OCI-LY7 (cell line): ENCODE measurements at regions not wholly inside any gene's neighbourhood (a gene's known extent, or its start where the extent isn't known, plus 50 kb on each side); places are given as distances from the start of the nearest gene placed in this dataset.

Experiments
- BruUV-seq: library from RNA; stranded (reverse); fragments of 400-500 nt; replicated peaks from 2 replicates; lab custom pipeline; 2021; lab: Mats Ljungman, UMichigan
- CTCF ChIA-PET: fragments of 300-600 bp; sonication (Branson Sonifier 250); formaldehyde crosslinking; loops from one replicate; lab custom pipeline; 2022; ENCODE audit warnings: antibody characterized with exemption; ENCODE audit not compliant: unreplicated experiment; lab: Charles Lee
- POLR2A ChIA-PET: fragments of 300-600 bp; sonication (Branson Sonifier 250); formaldehyde crosslinking; loops from one replicate; lab custom pipeline; 2022; ENCODE audit warnings: antibody characterized with exemption; lab: Charles Lee
- DNase-seq: peaks from one replicate; pipeline ENCODE4 v3.0.0-alpha.2; 2015; ENCODE audit warnings: low spot score
- H2AFZ ChIP-seq: fragments of 200-600 bp; sonication (generic), shearing (Covaris generic); 2 replicates; pipeline ENCODE4 v1.6.1; 2014; ENCODE audit warnings: mild to moderate bottlenecking, antibody characterized with exemption, low read length, moderate library complexity
- H3K27ac ChIP-seq: fragments of 200-600 bp; sonication (generic); 2 replicates; pipeline ENCODE4 v1.5.1; 2014; ENCODE audit warnings: mixed run types, low read depth, mild to moderate bottlenecking, moderate library complexity, low read length, inconsistent platforms; ENCODE audit not compliant: poor library complexity, severe bottlenecking
- H3K36me3 ChIP-seq: fragments of 200-600 bp; sonication (generic); 2 replicates; pipeline ENCODE4 v1.6.1; 2014; ENCODE audit warnings: mild to moderate bottlenecking, antibody characterized with exemption, low read length, moderate library complexity, mixed read lengths; ENCODE audit not compliant: insufficient read depth
- H3K4me1 ChIP-seq: fragments of 200-600 bp; sonication (generic); 2 replicates; pipeline ENCODE4 v1.5.1; 2014; ENCODE audit warnings: mild to moderate bottlenecking, low read length; ENCODE audit not compliant: insufficient read depth, poor library complexity, severe bottlenecking
- H3K4me2 ChIP-seq: fragments of 200-600 bp; sonication (generic); 2 replicates; pipeline ENCODE4 v1.6.1; 2014; ENCODE audit warnings: mild to moderate bottlenecking, low read length
- H3K4me3 ChIP-seq: fragments of 200-600 bp; sonication (generic); 2 replicates; pipeline ENCODE4 v1.5.1; 2014; ENCODE audit warnings: mild to moderate bottlenecking, low read depth, low read length; ENCODE audit not compliant: poor library complexity, severe bottlenecking
- H3K79me2 ChIP-seq: fragments of 200-600 bp; sonication (generic); 2 replicates; pipeline ENCODE4 v1.6.1; 2016; ENCODE audit warnings: low read depth, mild to moderate bottlenecking, low read length, moderate library complexity, mixed read lengths; ENCODE audit not compliant: insufficient read depth
- H3K9me2 ChIP-seq: fragments of 200-600 bp; sonication (generic); 2 replicates; pipeline ENCODE4 v1.6.1; 2016; ENCODE audit warnings: mild to moderate bottlenecking, low read length, mixed read lengths; ENCODE audit not compliant: insufficient read depth
- H3K9me3 ChIP-seq: fragments of 200-600 bp; sonication (generic); 2 replicates; pipeline ENCODE4 v1.6.1; 2014; ENCODE audit warnings: mild to moderate bottlenecking, mixed run types, low read length, mixed read lengths
- H4K20me1 ChIP-seq: fragments of 200-600 bp; sonication (generic); 2 replicates; pipeline ENCODE4 v1.6.1; 2014; ENCODE audit warnings: mild to moderate bottlenecking, antibody characterized with exemption, low read length, moderate library complexity, mixed read lengths; ENCODE audit not compliant: insufficient read depth
- CTCF ChIP-seq: fragments of 200-600 bp; sonication (generic); conservative IDR thresholded peaks from 2 replicates; pipeline ENCODE4 v1.5.1; 2014; ENCODE audit warnings: mild to moderate bottlenecking, antibody characterized with exemption, low read length, moderate library complexity, mixed read lengths
- EZH2phosphoT487 ChIP-seq: fragments of 200-600 bp; sonication (generic); IDR thresholded peaks from 2 replicates; pipeline ENCODE4 v1.6.1; 2018; ENCODE audit warnings: low read depth, borderline replicate concordance, mild to moderate bottlenecking, mixed run types, antibody characterized with exemption, low read length, moderate library complexity, mixed read lengths
- intact Hi-C: fragments of 100-400 bp; cut with micrococcal nuclease; formaldehyde crosslinking; loops from one replicate; pipeline ENCODE4 v1.10.0; 2022; ENCODE audit not compliant: unreplicated experiment

DNA sequence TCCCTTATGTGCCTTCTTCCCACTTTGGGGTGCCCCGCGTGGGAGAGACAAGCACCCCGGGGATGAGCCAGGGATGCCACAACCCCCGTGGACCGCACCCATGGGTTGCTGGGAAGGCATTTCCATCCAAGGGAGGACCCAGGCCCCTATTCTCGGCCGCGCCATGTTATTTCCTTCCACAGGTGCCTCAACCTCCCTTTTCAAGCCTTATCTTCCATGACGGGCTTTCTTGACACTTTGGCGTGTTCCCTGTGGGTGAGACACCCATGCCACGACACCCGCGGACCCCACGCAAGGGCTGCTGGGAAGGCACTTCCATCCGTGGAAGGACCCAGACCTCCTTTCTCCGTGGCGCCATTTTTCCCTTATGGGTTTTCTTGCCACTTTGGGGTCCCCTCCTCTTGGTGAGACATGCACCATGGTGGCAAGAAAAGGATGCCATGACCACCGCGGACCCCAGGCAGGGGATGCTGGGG lies 269.2 kb downstream of the ALG10 start:
- H3K4me1 ChIP-seq = no peaks in the 10 kb centered on the region
- H3K4me2 ChIP-seq = no peak overlapping the region
- intact Hi-C loops = no loop called here
- TF ChIP-seq CTCF (no peak), EZH2phosphoT487 (no peak)
- no peak overlapping the region for H3K27ac ChIP-seq
- no peaks in the 10 kb centered on the region for H3K79me2 ChIP-seq
- BruUV-seq = no TSS peak
- ChIA-PET POLR2A (no interaction called here), CTCF (no interaction called here)
- H3K36me3 ChIP-seq = no peaks in the 10 kb centered on the region
- no peaks in the 10 kb centered on the region for H3K9me3 ChIP-seq
- no peaks in the 10 kb centered on the region for H3K9me2 ChIP-seq
- H4K20me1 ChIP-seq = no peaks in the 10 kb centered on the region
- H2AFZ ChIP-seq = no peak overlapping the region
- DNase-seq = no peak
- H3K4me3 ChIP-seq = no peak overlapping the region

- ChIA-PET POLR2A (no interaction called here), CTCF (no interaction called here)
- Histone ChIP-seq H3K4me3 (no peak overlapping the region), H3K9me2 (no peaks in the 10 kb centered on the region), H3K4me2 (no peak overlapping the region), H3K36me3 (no peaks in the 10 kb centered on the region), H3K4me1 (no peaks in the 10 kb centered on the region), H4K20me1 (no peaks in the 10 kb centered on the region), H3K9me3 (no peaks in the 10 kb centered on the region), H2AFZ (no peak overlapping the region), H3K79me2 (no peaks in the 10 kb centered on the region), H3K27ac (no peak overlapping the region)
- TF ChIP-seq CTCF = no peak
- no peak for TF ChIP-seq EZH2phosphoT487
- intact Hi-C loops = no loop called here
- no peak for DNase-seq
- no TSS peak for BruUV-seq
Observed at GRCh38 chr12:34292736-34293625, 270.7 kb downstream of the ALG10 start.

- H2AFZ ChIP-seq = no peak overlapping the region
- H3K27ac ChIP-seq = no peak overlapping the region
- DNase-seq = no peak
- no peaks in the 10 kb centered on the region for H3K79me2 ChIP-seq
- no peak for TF ChIP-seq EZH2phosphoT487
- TF ChIP-seq CTCF = no peak
- no peaks in the 10 kb centered on the region for H3K9me2 ChIP-seq
- ChIA-PET POLR2A (no interaction called here), CTCF (no interaction called here)
- H3K4me1 ChIP-seq = no peaks in the 10 kb centered on the region
- no peaks in the 10 kb centered on the region for H3K9me3 ChIP-seq
- BruUV-seq = no TSS peak
- no peaks in the 10 kb centered on the region for H3K36me3 ChIP-seq
- H3K4me2 ChIP-seq = no peak overlapping the region
- intact Hi-C loops = no loop called here
- no peak overlapping the region for H3K4me3 ChIP-seq
- H4K20me1 ChIP-seq = no peaks in the 10 kb centered on the region
Observed at GRCh38 chr12:34294137-34294536, 271.8 kb downstream of the ALG10 start.
